Stimulated activated CD4-positive, alpha-beta T cell treated with anti-CD3 and anti-CD28 coated beads, Interleukin-1b, Interleukin-23, amount 100 ng/mL, for 24 hours (primary cell): ENCODE measurements at regions not wholly inside any gene's neighbourhood (a gene's known extent, or its start where the extent isn't known, plus 50 kb on each side); places are given as distances from the start of the nearest gene placed in this dataset.
"Not testable (repeated sequence)": the region's sequence is repeated elsewhere in the genome, so short reads cannot be mapped to it uniquely, and the experiment has no call there.

Source experiments
- DNase-seq, 4 experiments: peaks; one replicate each; pipeline ENCODE4 v3.0.0-alpha.2; 2020; ENCODE audit warnings: low read depth in 4 of 4, low spot score in 1 of 4

GRCh38 chr9:110086537-110086936, 121.4 kb downstream of the C9orf152 start:
- no peak for DNase-seq

GRCh38 chr9:110087605-110088004, 120.4 kb downstream of the C9orf152 start:
- no peak for DNase-seq

- no peak for DNase-seq
Measured at GRCh38 chr9:110088099-110088498, 119.9 kb downstream of the C9orf152 start.

- DNase-seq = no peak
Measured at GRCh38 chr9:110089681-110090370, 118.1 kb downstream of the C9orf152 start.

- no peak for DNase-seq
Measured at GRCh38 chr9:110092792-110093191, 115.2 kb downstream of the C9orf152 start.

- no peak for DNase-seq
Measured at GRCh38 chr9:110093417-110093816, 114.5 kb downstream of the C9orf152 start.

- DNase-seq = no peak
Measured at GRCh38 chr9:110093871-110094270, 114.1 kb downstream of the C9orf152 start.

- no peak for DNase-seq
Measured at GRCh38 chr9:110095161-110095595, 112.8 kb downstream of the C9orf152 start.

GRCh38 chr9:110095776-110096175, 112.2 kb downstream of the C9orf152 start:
- no peak for DNase-seq

- DNase-seq = not testable (repeated sequence)
Measured at GRCh38 chr9:110096674-110097073, 111.3 kb downstream of the C9orf152 start.

GRCh38 chr9:110099236-110100095, 108.5 kb downstream of the C9orf152 start:
- no peak for DNase-seq

- no peak for DNase-seq
Measured at GRCh38 chr9:110101531-110102161, 106.3 kb downstream of the C9orf152 start.

- DNase-seq = no peak
Measured at GRCh38 chr9:110103257-110103656, 104.7 kb downstream of the C9orf152 start.

- no peak for DNase-seq
Measured at GRCh38 chr9:110104261-110104809, 103.6 kb downstream of the C9orf152 start.

GRCh38 chr9:110105107-110105506, 102.9 kb downstream of the C9orf152 start:
- no peak for DNase-seq

- no peak for DNase-seq
Measured at GRCh38 chr9:110106661-110107060, 101.3 kb downstream of the C9orf152 start.

GRCh38 chr9:110109333-110110092, 98.4 kb downstream of the C9orf152 start:
- no peak for DNase-seq

- no peak for DNase-seq
Measured at GRCh38 chr9:110110154-110110553, 97.8 kb downstream of the C9orf152 start.

GRCh38 chr9:110111868-110112267, 96.1 kb downstream of the C9orf152 start:
- no peak for DNase-seq

- no peak for DNase-seq
Measured at GRCh38 chr9:110112792-110113191, 95.2 kb downstream of the C9orf152 start.
